ENCODE measurements at regions not wholly inside any gene's neighbourhood (a gene's known extent, or its start where the extent isn't known, plus 50 kb on each side); places are given as distances from the start of the nearest gene placed in this dataset.
A peak's percentile ranks its signal among the peaks of the same experiment; 100 is the strongest.

GRCh38 chr15:29945943-29946596 lies 123.8 kb upstream of the TJP1 start:
- no peak for DNase-seq

GRCh38 chr15:29944925-29945324 lies 122.7 kb upstream of the TJP1 start:
- no peak for DNase-seq

DNA sequence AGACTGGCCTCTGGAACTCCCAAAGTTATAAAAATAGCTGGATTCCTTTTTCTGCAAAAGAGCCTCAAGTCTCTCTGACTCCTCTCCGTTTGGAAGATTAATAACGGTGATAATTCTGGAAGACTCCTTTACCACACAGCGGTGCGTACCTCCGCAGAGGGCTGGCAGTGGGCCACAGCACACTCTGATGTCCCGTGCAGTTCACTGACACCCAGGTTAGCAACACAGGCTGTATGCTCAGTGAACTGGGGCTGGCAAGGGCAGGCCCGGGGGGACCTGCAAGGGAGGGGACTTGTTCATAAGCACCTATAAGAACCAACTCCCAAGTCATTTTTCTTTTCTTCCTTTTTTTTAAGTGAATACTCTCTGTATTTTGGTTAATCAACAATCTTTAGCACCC lies 120.3 kb upstream of the TJP1 start:
- no peak for DNase-seq

DNA sequence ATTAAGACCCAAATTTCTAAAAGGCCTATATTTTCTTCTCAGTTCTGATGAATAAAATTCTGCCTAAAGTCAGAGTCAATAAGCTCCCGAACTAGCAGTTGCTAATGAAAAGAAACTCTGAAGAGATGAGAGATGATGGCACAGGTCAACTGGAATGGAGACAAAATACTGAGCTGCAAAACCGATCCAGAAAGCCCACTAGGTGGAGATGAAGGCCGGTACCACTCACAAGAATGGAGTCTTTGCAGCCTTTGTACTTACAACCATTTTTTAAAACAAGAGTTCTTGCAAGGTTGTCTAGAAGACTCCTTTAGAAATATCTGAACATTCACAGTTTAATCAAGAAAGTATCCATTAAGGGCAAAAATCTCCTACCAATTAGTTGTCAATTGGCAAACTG lies 119.9 kb upstream of the TJP1 start:
- DNase-seq: no peak

DNA sequence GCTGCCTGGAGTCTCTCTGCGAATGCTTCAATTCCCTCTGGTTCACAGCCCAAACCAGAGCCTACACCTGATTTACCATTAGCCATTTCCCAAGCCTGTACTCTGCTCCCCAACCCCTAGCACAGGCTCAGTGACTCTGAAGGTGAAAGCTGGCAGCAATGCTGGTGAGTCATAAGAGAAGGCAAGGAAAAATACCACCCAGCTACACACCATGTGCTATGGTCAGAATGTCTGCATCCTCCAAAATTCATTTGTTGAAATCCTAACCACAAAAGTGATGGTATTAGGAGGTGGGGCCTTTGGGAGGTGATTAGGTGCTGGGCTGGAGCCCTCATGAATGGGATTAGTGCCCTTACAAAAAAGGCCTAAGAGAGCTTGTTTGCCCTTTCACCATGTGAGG lies 117.1 kb upstream of the TJP1 start:
- no peak for DNase-seq

DNA sequence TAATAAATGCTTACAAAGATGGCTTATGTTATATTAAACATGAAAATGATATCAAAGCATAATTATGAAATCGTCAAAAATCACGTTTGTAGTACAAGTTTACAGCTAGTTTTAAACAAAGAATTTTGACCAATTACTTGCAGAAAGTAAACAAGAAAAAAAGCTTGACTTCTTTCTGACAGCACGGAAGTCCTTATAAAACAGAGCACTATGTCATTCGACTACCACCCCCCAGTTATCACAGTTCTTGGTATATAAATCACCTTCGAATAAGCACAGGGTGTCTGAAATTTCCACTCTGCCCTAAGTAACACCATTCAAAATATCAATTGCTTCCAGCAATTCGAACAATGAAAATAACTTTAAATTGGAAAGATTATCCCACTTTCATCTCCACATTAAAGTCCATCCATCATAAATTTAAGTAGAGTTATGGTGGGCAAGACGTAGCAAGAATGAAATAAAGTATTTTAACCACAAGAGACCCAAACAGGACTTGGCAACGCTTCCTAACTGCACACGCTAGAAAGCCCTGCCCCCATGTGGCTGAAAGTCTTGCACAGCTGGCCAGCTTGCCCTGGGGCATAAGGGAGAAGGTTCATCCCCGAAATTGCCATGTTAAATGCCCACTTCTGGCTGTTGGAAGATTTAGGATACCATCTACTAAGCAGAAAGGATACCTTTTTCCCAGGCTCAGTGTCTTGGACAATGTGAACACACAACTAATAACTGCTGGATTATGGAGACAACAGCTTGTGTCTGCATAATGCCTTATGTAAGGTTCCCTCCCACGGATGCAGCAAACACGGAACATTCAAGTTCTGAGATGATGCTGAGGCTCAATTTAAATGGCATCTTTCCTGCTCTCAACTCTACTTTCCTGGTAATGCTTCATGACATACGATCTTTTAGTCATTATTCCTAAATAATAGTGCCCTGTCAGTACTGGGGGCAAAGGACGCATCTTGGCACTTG lies 116.4 kb upstream of the TJP1 start:
- DNase-seq: no peak

- no peak for DNase-seq
These were observed 115.7 kb upstream of the TJP1 start for GRCh38 chr15:29937956-29938355.

DNA sequence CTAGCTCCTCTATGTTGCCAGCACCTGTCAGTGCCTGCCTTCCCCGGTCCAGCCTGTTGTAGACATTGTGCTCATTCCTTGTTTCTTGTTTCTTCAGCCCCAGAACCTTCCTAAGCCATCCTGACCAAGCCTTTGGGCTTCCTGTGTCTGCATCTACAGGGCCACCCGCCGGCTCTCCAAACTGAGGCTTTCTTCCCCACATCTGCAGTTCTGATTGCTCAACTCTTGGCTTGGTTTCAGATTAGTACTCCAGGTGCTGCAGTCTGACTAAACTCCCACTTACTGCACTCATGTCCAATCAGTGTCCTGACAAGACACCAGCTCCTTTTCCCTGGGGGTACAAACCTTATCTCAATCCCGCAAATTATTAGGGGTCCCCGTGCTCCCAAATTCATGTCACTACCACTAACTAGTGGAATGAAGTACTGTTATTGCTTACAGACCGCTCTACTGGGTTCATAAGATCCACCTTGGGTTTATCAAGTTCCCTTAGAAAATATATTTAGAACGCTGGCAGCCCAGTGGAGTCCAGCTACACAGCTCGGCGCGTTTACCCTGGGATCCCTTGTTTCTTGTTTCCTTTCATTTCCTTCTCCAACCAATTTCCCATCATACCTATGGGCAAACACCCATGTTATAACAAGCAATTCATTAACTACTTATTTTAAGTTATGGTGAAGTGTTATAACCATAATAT lies 114.2 kb upstream of the TJP1 start:
- DNase-seq: no peak

- no peak for DNase-seq
These were observed 113.2 kb upstream of the TJP1 start for GRCh38 chr15:29935296-29936004.

DNA sequence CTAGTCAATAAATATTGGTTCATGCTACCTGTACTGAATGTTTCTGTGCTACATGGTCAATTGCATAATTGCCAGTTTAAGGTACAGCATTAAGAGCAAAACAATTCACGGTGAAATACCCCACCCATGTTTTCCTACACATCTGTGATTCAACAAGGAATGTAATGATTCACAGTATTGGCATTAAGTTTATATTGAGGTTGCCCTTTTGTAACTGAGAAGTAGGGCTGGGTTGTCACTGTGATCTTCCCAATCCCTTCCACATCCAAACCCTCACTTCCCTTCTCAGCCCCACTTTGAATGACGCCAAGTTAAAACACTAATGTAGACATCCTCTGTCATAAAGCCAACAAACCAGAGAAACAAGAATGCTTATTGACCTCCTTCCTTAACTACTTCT lies 112.0 kb upstream of the TJP1 start:
- no peak for DNase-seq

- DNase-seq: no peak
These were observed 111.0 kb upstream of the TJP1 start for GRCh38 chr15:29933042-29933803.

DNA sequence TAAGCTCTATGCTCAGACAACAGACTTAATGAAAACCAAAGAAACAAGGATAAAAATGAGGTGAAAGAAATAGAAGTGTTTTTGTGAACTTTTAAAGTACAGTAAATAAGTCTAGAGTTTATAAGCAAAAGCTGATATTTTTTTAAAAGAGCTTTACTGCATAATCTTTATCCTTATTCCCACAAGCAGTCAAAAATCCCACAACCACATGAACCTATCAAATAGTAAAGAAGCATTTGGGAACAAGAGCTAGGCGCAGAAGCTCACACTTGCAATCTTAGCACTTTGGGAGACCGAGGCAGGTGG lies 103.8 kb upstream of the TJP1 start:
- no peak for DNase-seq

DNA sequence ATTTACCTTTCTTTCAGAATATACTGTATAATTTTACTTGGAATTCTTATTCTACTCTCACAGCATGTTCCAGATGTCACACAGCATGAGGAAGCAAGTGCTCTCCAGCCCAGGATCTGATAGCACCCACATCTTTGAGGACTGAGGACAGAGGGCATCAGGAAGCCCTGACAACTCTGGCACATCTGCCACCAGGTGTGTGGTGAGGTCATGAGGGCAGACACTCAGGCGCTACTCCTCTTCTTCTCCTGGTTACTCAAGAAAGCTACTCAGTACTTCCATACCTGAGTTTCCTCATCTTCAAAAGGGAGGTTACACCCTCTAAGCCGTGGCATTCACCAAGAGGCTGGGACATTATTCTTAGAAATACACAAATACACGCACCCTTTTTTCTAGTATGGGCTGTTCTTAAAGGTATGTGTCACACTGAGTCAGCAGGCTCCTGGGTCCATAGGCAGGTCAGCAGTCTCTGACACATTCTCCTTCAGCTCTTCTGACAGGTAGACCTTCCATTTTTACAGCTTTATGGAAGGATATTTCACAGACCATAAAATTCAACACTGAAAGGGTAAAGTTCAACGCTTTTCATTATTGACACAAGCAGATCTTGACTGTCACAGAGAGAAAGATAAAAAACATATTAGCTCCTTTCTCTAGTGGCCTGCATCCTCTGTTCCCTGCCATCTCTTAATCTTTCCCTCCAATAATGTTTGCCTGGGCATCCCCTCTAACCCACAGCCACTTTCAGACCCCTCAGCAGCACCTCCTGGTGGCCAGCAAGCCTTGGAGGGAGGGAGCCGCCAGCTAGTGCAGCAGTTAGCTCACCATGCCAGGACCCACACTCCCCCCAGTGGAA lies 103.2 kb upstream of the TJP1 start:
- DNase-seq: peak; percentile 23

DNA sequence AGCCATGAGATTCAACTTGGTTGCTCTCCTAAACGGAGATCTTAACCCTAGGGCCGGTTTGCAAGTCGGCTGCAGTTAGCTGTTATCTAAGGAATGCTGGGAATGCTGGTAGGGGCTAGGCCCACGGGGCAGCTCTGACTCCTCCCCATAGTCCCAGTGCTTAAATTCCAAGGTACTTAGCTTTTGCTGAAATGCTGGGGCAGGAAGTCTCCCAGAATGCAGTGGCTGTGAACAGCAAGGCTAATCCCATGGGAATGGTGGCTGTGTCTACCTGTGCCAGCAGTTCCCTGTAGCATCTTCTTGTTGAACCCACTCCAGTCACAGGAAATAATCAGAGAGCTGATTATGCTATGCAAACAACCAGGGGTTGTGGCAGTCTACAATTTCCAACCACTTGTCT lies 102.5 kb upstream of the TJP1 start:
- no peak for DNase-seq

DNA sequence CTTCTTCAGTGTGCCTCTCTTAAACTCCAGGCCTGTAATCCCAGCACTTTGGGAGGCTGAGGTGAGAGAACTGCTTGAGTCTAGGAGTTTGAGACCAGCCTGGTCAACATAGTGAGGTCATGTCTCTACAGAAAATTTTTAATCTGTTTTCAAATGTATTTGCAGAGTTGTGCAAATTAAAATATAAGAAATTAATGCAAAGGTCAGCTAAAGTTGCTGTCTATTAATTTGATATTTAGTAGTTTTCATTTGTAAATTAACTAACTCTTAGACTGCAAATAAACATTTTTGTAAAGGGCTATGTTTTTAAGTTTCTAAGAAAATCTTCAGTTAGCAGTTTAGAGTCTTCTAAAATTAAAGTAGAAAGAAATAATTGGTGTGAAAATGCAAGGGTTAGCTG lies 99.9 kb upstream of the TJP1 start:
- DNase-seq: no peak

DNA sequence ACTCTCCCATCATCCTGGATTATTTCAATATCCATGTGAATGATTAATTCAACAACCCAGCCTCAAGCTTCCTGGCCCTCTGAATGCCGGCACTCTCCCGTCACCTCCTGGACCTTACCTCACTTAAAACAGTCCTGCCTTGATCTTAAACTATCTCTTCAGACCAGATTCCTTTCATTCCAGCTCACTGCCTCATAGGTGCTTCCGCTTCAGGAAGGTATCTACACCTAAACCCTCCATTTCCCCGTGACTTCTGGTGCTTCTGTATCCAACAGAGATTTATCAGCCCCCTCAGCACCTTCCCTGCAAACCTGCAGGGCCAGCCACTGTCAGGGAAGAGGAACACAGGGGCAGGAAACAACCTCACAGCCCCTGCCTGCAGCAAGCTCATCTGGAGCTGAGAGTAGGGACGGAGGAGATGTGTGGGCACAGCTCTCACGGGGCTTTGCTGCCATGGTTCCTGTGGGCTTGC lies 98.9 kb upstream of the TJP1 start:
- no peak for DNase-seq

GRCh38 chr15:29920515-29920914 lies 98.2 kb upstream of the TJP1 start:
- DNase-seq: no peak

DNA sequence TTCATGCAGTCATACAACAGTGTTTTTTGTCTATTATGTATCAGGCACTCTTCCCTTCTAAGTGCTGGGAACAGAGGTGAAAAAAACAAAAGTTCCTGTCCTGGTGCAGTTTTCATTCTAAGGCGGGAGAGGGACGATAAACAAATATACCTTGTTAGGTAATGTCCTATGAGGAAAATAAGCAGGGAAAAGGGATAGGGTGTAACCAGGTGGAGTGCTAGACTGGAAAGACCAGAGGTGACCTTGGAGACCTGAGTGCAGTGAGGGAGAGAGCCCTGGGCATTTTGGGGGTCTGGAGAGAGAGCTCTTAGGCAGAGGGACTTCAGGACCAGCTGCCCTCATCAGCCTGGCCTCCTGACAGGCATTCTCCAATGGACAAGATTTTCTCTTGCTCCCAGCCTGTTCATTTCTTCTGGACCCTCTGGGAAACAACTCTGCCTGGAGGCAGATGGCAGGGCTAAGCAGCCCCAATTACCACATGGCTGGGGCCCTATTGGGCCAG lies 97.2 kb upstream of the TJP1 start:
- no peak for DNase-seq

- DNase-seq: no peak
These were observed 95.6 kb upstream of the TJP1 start for GRCh38 chr15:29917600-29918597.

GRCh38 chr15:29914511-29914926 lies 92.3 kb upstream of the TJP1 start:
- DNase-seq: no peak

All from activated CD4-positive, alpha-beta T cell treated with anti-CD3 and anti-CD28 coated beads, Interleukin-2, amount 50 U/mL, for 1 hour (primary cell).